ENCODE measurements at regions not wholly inside any gene's neighbourhood (a gene's known extent, or its start where the extent isn't known, plus 50 kb on each side); places are given as distances from the start of the nearest gene placed in this dataset.

- Histone ChIP-seq H3K4me2 (ENCODE audit: low read length) (no peak overlapping the region), H3K4me3 (ENCODE audit: low read depth, low read length) (no peak overlapping the region), H2AFZ (no peak overlapping the region), H3K4me1 (no peaks in the 10 kb centered on the region), H3K36me3 (ENCODE audit: control insufficient read depth, insufficient read depth, low read length) (no peaks in the 10 kb centered on the region), H3K79me2 (no peaks in the 10 kb centered on the region), H3K27ac (no peak overlapping the region), H3K9ac (no peak overlapping the region), H3K27me3 (ENCODE audit: control insufficient read depth, insufficient read depth, low read length) (no peaks in the 10 kb centered on the region), H3K9me3 (ENCODE audit: control insufficient read depth, low read length) (no peaks in the 10 kb centered on the region)
- TF ChIP-seq, protein P1, sequence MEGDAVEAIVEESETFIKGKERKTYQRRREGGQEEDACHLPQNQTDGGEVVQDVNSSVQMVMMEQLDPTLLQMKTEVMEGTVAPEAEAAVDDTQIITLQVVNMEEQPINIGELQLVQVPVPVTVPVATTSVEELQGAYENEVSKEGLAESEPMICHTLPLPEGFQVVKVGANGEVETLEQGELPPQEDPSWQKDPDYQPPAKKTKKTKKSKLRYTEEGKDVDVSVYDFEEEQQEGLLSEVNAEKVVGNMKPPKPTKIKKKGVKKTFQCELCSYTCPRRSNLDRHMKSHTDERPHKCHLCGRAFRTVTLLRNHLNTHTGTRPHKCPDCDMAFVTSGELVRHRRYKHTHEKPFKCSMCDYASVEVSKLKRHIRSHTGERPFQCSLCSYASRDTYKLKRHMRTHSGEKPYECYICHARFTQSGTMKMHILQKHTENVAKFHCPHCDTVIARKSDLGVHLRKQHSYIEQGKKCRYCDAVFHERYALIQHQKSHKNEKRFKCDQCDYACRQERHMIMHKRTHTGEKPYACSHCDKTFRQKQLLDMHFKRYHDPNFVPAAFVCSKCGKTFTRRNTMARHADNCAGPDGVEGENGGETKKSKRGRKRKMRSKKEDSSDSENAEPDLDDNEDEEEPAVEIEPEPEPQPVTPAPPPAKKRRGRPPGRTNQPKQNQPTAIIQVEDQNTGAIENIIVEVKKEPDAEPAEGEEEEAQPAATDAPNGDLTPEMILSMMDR (IDR thresholded peaks at IDR 0.05), result no peak
Measured at GRCh38 chr10:84065804-84066601, 73.3 kb upstream of the GHITM start.

- TF ChIP-seq, protein P1 (IDR thresholded peaks at IDR 0.05), result no peak
- H3K9ac ChIP-seq, result no peak overlapping the region
- H3K27me3 ChIP-seq (ENCODE audit: control insufficient read depth, insufficient read depth, low read length), result no peaks in the 10 kb centered on the region
- no peaks in the 10 kb centered on the region for H3K4me1 ChIP-seq
- no peak overlapping the region for H3K27ac ChIP-seq
- no peak overlapping the region for H3K4me2 ChIP-seq (ENCODE audit: low read length)
- H3K9me3 ChIP-seq (ENCODE audit: control insufficient read depth, low read length), result no peaks in the 10 kb centered on the region
- H3K79me2 ChIP-seq, result no peaks in the 10 kb centered on the region
- no peak overlapping the region for H3K4me3 ChIP-seq (ENCODE audit: low read depth, low read length)
- H2AFZ ChIP-seq, result no peak overlapping the region
- H3K36me3 ChIP-seq (ENCODE audit: control insufficient read depth, insufficient read depth, low read length), result no peaks in the 10 kb centered on the region
Measured at GRCh38 chr10:84074521-84074920, 64.8 kb upstream of the GHITM start.

GRCh38 chr10:84075226-84076046 lies 63.9 kb upstream of the GHITM start:
- H3K36me3 ChIP-seq (ENCODE audit: control insufficient read depth, insufficient read depth, low read length), result no peaks in the 10 kb centered on the region
- no peak overlapping the region for H3K27ac ChIP-seq
- H3K9ac ChIP-seq, result no peak overlapping the region
- no peak overlapping the region for H3K4me3 ChIP-seq (ENCODE audit: low read depth, low read length)
- no peaks in the 10 kb centered on the region for H3K9me3 ChIP-seq (ENCODE audit: control insufficient read depth, low read length)
- H2AFZ ChIP-seq, result no peak overlapping the region
- H3K79me2 ChIP-seq, result no peaks in the 10 kb centered on the region
- H3K4me2 ChIP-seq (ENCODE audit: low read length), result no peak overlapping the region
- no peaks in the 10 kb centered on the region for H3K4me1 ChIP-seq
- no peaks in the 10 kb centered on the region for H3K27me3 ChIP-seq (ENCODE audit: control insufficient read depth, insufficient read depth, low read length)
- TF ChIP-seq, protein P1 (IDR thresholded peaks at IDR 0.05), result no peak

GRCh38 chr10:84076047-84076388 lies 63.3 kb upstream of the GHITM start:
- TF ChIP-seq, protein P1 (IDR thresholded peaks at IDR 0.05), result no peak

More at GRCh38 chr10:84076047-84076388, 63.3 kb upstream of the GHITM start:
- Histone ChIP-seq H3K9me3 (ENCODE audit: control insufficient read depth, low read length) (no peaks in the 10 kb centered on the region), H3K27ac (no peak overlapping the region), H3K4me3 (ENCODE audit: low read depth, low read length) (no peak overlapping the region), H2AFZ (no peak overlapping the region), H3K4me2 (ENCODE audit: low read length) (no peak overlapping the region), H3K4me1 (no peaks in the 10 kb centered on the region), H3K36me3 (ENCODE audit: control insufficient read depth, insufficient read depth, low read length) (no peaks in the 10 kb centered on the region), H3K79me2 (no peaks in the 10 kb centered on the region), H3K27me3 (ENCODE audit: control insufficient read depth, insufficient read depth, low read length) (no peaks in the 10 kb centered on the region), H3K9ac (no peak overlapping the region)

Data from parathyroid adenoma (tissue), 2 donors.